ENCODE measurements at regions not wholly inside any gene's neighbourhood (a gene's known extent, or its start where the extent isn't known, plus 50 kb on each side); places are given as distances from the start of the nearest gene placed in this dataset.
"Not testable (repeated sequence)": the region's sequence is repeated elsewhere in the genome, so short reads cannot be mapped to it uniquely, and the experiment has no call there.

- H3K27ac ChIP-seq, result not testable (repeated sequence)
These were observed 376.6 kb downstream of the BCL2L11 start for GRCh38 chr2:111497270-111497669.

- H3K27ac ChIP-seq, result not testable (repeated sequence)
These were observed 379.9 kb downstream of the BCL2L11 start for GRCh38 chr2:111500536-111501062.

GRCh38 chr2:111503844-111504570 is 380.0 kb downstream of the ANAPC1 start:
- not testable (repeated sequence) for H3K27ac ChIP-seq

GRCh38 chr2:111504571-111504942 is 379.4 kb downstream of the ANAPC1 start:
- not testable (repeated sequence) for H3K27ac ChIP-seq

- H3K27ac ChIP-seq, result not testable (repeated sequence)
These were observed 378.7 kb downstream of the ANAPC1 start for GRCh38 chr2:111505267-111505666.

GRCh38 chr2:111506936-111507335 is 377.1 kb downstream of the ANAPC1 start:
- H3K27ac ChIP-seq, result not testable (repeated sequence)

GRCh38 chr2:111509225-111509869 is 374.6 kb downstream of the ANAPC1 start:
- not testable (repeated sequence) for H3K27ac ChIP-seq

GRCh38 chr2:111510384-111510783 is 373.6 kb downstream of the ANAPC1 start:
- H3K27ac ChIP-seq, result not testable (repeated sequence)

- H3K27ac ChIP-seq, result not testable (repeated sequence)
These were observed 372.9 kb downstream of the ANAPC1 start for GRCh38 chr2:111511062-111511461.

- H3K27ac ChIP-seq, result peak overlapping the region; percentile 52
These were observed 371.6 kb downstream of the ANAPC1 start for GRCh38 chr2:111512378-111512777.

- not testable (repeated sequence) for H3K27ac ChIP-seq
These were observed 369.9 kb downstream of the ANAPC1 start for GRCh38 chr2:111514138-111514537.

- H3K27ac ChIP-seq, result not testable (repeated sequence)
These were observed 366.8 kb downstream of the ANAPC1 start for GRCh38 chr2:111517050-111517720.

- not testable (repeated sequence) for H3K27ac ChIP-seq
These were observed 366.3 kb downstream of the ANAPC1 start for GRCh38 chr2:111517721-111518053.

GRCh38 chr2:111519071-111519470 is 364.9 kb downstream of the ANAPC1 start:
- no peak overlapping the region for H3K27ac ChIP-seq
- TF ChIP-seq CTCF (conservative IDR thresholded peaks at IDR 0.05) (no peak), ZFX (IDR thresholded peaks at IDR 0.05) (no peak)

GRCh38 chr2:111522231-111522768 is 361.7 kb downstream of the ANAPC1 start:
- no peak overlapping the region for H3K27ac ChIP-seq
- TF ChIP-seq CTCF (conservative IDR thresholded peaks at IDR 0.05) (no peak), ZFX (IDR thresholded peaks at IDR 0.05) (no peak)
